AG04449 (cell line): ENCODE measurements at regions not wholly inside any gene's neighbourhood (a gene's known extent, or its start where the extent isn't known, plus 50 kb on each side); places are given as distances from the start of the nearest gene placed in this dataset.

ENCODE experiments used
- CTCF ChIA-PET: fragments of 350-600 bp; formaldehyde crosslinking; extraction: SDS; loops from one replicate; lab custom pipeline; 2021; ENCODE audit warnings: antibody characterized with exemption; lab: Yijun Ruan, JAX
- POLR2A ChIA-PET: fragments of 400-600, 350-600 bp; formaldehyde crosslinking; extraction: SDS; loops from one replicate; lab custom pipeline; 2020; ENCODE audit warnings: antibody characterized with exemption, inconsistent platforms; lab: Yijun Ruan, JAX
- DNase-seq: peaks from one replicate; pipeline ENCODE4 v3.0.0-alpha.2; 2010; ENCODE audit warnings: low read depth, low spot score
- H3K4me3 ChIP-seq: 2 replicates; pipeline ENCODE4 v1.5.1; 2011; ENCODE audit warnings: low read depth, mild to moderate bottlenecking, control low read depth, low read length
- TF ChIP-seq, protein P1 (sequence below): IDR thresholded peaks from one replicate; pipeline ENCODE4 v1.5.1; 2011; ENCODE audit warnings: mild to moderate bottlenecking, moderate library complexity, low read length, control low read depth, inconsistent platforms; ENCODE audit not compliant: insufficient read depth; ENCODE audit errors: missing control alignments

GRCh38 chr4:37101182-37101581, 143.4 kb upstream of the NWD2 start:
- POLR2A ChIA-PET = no interaction called here
- TF ChIP-seq, protein P1, sequence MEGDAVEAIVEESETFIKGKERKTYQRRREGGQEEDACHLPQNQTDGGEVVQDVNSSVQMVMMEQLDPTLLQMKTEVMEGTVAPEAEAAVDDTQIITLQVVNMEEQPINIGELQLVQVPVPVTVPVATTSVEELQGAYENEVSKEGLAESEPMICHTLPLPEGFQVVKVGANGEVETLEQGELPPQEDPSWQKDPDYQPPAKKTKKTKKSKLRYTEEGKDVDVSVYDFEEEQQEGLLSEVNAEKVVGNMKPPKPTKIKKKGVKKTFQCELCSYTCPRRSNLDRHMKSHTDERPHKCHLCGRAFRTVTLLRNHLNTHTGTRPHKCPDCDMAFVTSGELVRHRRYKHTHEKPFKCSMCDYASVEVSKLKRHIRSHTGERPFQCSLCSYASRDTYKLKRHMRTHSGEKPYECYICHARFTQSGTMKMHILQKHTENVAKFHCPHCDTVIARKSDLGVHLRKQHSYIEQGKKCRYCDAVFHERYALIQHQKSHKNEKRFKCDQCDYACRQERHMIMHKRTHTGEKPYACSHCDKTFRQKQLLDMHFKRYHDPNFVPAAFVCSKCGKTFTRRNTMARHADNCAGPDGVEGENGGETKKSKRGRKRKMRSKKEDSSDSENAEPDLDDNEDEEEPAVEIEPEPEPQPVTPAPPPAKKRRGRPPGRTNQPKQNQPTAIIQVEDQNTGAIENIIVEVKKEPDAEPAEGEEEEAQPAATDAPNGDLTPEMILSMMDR = no peak
- no peak overlapping the region for H3K4me3 ChIP-seq
- CTCF ChIA-PET = no interaction called here
- DNase-seq = no peak

DNA sequence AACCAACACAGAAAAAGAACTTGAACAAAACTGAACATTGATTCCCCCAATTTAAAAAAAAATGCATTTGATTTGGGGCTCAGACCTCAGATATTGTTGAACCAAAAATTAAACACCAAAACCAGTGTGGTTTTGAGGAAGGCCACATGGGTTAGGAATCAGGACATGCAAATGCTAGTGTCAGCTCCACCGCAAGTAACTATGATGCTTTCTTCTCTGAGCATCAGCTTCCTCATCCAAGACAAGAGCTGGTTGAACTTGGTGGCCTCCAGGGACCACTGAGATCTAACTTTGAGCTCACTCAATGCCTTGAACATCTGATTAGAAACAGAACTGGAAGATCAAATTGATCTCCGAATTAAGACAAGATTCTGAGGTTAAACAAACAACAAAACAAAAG, 142.9 kb upstream of the NWD2 start:
- no peak for DNase-seq
- H3K4me3 ChIP-seq = no peak overlapping the region
- ChIA-PET POLR2A (no interaction called here), CTCF (no interaction called here)
- TF ChIP-seq, protein P1 = no peak

DNA sequence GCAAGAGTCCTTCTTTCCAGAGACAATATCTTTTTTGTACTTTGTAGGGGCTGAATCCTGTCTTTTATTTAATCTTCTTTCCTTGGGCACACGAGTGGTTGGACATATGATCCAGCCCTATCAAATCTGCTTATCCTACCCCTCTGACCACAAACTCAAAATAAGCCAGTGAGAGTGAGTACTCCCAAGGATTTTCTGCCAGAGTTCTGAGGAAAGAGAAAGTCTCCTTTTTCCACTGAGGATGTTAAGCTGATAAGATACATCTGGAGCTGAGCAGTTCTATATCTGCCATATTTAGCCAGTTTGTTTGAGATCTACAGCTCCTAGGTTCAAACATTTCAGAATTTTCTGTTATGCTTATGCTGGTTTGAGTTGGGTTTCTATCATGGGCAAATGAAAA, 134.8 kb upstream of the NWD2 start:
- CTCF ChIA-PET = no interaction called here
- H3K4me3 ChIP-seq = no peak overlapping the region
- TF ChIP-seq, protein P1 = no peak
- no peak for DNase-seq
- POLR2A ChIA-PET = no interaction called here

DNA sequence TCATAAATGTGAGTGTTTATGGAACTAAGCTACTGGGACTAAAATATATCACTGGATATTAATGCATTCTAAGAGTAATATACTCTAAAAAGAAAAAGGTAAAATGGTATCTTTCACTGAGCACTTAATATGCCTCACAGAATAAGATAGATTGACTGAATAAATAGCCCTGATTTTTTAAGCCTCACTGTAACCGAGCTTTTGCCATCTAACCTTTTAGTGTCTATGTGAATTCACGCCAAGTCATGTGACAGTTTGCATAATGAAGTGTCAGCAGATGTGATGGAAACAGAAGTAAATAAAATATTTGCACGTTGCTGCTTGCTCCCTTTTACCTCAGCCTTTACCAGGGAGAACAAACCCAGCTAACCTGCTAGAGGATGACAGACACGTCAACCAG, 119.7 kb upstream of the NWD2 start:
- H3K4me3 ChIP-seq = no peak overlapping the region
- TF ChIP-seq, protein P1 = no peak
- no peak for DNase-seq
- ChIA-PET POLR2A (no interaction called here), CTCF (no interaction called here)

DNA sequence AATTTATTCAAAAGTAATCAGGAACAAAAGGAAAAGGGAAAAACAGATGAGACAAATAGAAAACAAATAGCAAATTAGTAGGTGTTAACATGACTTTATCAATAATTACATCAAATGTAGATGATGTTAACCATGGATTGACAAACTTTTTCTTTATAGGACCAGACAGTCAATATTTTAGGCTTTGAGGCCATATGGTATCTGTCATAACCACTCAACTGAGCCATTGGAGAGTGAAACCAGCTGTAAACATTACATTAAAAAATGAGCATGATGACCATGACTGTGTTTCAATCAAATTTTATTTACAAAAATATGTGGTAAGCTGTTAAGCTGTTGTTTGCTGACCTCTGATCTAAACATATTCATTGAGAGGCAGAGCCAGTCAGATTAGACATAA, 118.5 kb upstream of the NWD2 start:
- CTCF ChIA-PET = no interaction called here
- TF ChIP-seq, protein P1 = no peak

GRCh38 chr4:37130465-37130864, 114.1 kb upstream of the NWD2 start:
- POLR2A ChIA-PET = no interaction called here
- no peak overlapping the region for H3K4me3 ChIP-seq
- DNase-seq = no peak
- TF ChIP-seq, protein P1 = no peak
- CTCF ChIA-PET = no interaction called here

More for the DNA sequence above, 118.5 kb upstream of the NWD2 start:
- DNase-seq = no peak
- POLR2A ChIA-PET = no interaction called here
- no peak overlapping the region for H3K4me3 ChIP-seq
